GM21737 (cell line): ENCODE measurements at regions not wholly inside any gene's neighbourhood (a gene's known extent, or its start where the extent isn't known, plus 50 kb on each side); places are given as distances from the start of the nearest gene placed in this dataset.

Source experiments
- ATAC-seq: cut with Tn5 transposase; IDR thresholded peaks from one replicate; pipeline ENCODE4 v1.9.1; 2021; ENCODE audit warnings: mild to moderate bottlenecking, moderate library complexity; ENCODE audit not compliant: unreplicated experiment

- ATAC-seq, result no peak
Measured at GRCh38 chr2:205902041-205902899, 183.7 kb downstream of the INO80D start.

- ATAC-seq, result no peak
Measured at GRCh38 chr2:205901491-205901890, 184.5 kb downstream of the INO80D start.

GRCh38 chr2:205898744-205899143 is 187.2 kb downstream of the INO80D start:
- ATAC-seq, result no peak

GRCh38 chr2:205895981-205896655 is 189.9 kb downstream of the INO80D start:
- no peak for ATAC-seq

GRCh38 chr2:205892665-205893259 is 193.2 kb downstream of the INO80D start:
- no peak for ATAC-seq

- no peak for ATAC-seq
Measured at GRCh38 chr2:205892251-205892655, 193.7 kb downstream of the INO80D start.

GRCh38 chr2:205889114-205889513 is 196.9 kb downstream of the INO80D start:
- no peak for ATAC-seq

- no peak for ATAC-seq
Measured at GRCh38 chr2:205887637-205888036, 198.3 kb downstream of the INO80D start.

GRCh38 chr2:205885492-205886099 is 200.4 kb downstream of the INO80D start:
- no peak for ATAC-seq

GRCh38 chr2:205883965-205884364 is 201.7 kb downstream of the NRP2 start:
- no peak for ATAC-seq

- no peak for ATAC-seq
Measured at GRCh38 chr2:205882806-205883425, 200.6 kb downstream of the NRP2 start.

GRCh38 chr2:205880048-205880447 is 197.7 kb downstream of the NRP2 start:
- no peak for ATAC-seq

GRCh38 chr2:205878999-205879762 is 196.9 kb downstream of the NRP2 start:
- no peak for ATAC-seq

GRCh38 chr2:205877496-205877895 is 195.2 kb downstream of the NRP2 start:
- no peak for ATAC-seq

- no peak for ATAC-seq
Measured at GRCh38 chr2:205876127-205876526, 193.8 kb downstream of the NRP2 start.

- no peak for ATAC-seq
Measured at GRCh38 chr2:205872716-205873115, 190.4 kb downstream of the NRP2 start.

GRCh38 chr2:205869439-205869838 is 187.1 kb downstream of the NRP2 start:
- ATAC-seq, result no peak

- ATAC-seq, result no peak
Measured at GRCh38 chr2:205868773-205869333, 186.6 kb downstream of the NRP2 start.

GRCh38 chr2:205868053-205868452 is 185.8 kb downstream of the NRP2 start:
- ATAC-seq, result no peak

- ATAC-seq, result no peak
Measured at GRCh38 chr2:205867371-205867770, 185.1 kb downstream of the NRP2 start.
